ENCODE measurements at regions not wholly inside any gene's neighbourhood (a gene's known extent, or its start where the extent isn't known, plus 50 kb on each side); places are given as distances from the start of the nearest gene placed in this dataset.

- Histone ChIP-seq H3K4me3 (ENCODE audit: low read depth in 2 of 2, low read length in 2 of 2) (peak overlapping the region in 1 of 2 experiments; percentile 1; a peak in 1 of 4 replicates), H3K4me1 (ENCODE audit: control insufficient read depth, insufficient read depth, low read length) (peaks cover 6% of the 10 kb centered on the region; the same call in 1 of the 2 replicates), H3K27ac (ENCODE audit: low read length) (no peak overlapping the region), H3K27me3 (ENCODE audit: control insufficient read depth, insufficient read depth, low read length) (peaks cover 35% of the 10 kb centered on the region), H3K36me3 (ENCODE audit: control insufficient read depth, insufficient read depth, low read length) (no peaks in the 10 kb centered on the region), H3K9me3 (ENCODE audit: control insufficient read depth, insufficient read depth, low read depth, low read length) (no peaks in the 10 kb centered on the region)
- intact Hi-C loops (cut with micrococcal nuclease; ENCODE audit: unreplicated experiment): no loop called here
- in situ Hi-C loops (cut with HindIII; ENCODE audit: low pct_unique_long_range_greater_than_20kb, low sequenced_read_pairs): no loop called here
- TF ChIP-seq CTCF (IDR thresholded peaks at IDR 0.05): no peak
- TF ChIP-seq POLR2AphosphoS5 (IDR thresholded peaks at IDR 0.05; ENCODE audit: low read depth, low read length): no peak
- TF ChIP-seq SIN3A (IDR thresholded peaks at IDR 0.05; ENCODE audit: borderline replicate concordance, insufficient read depth, low read depth, low read length): no peak
- TF ChIP-seq TCF7L2 (IDR thresholded peaks at IDR 0.05; ENCODE audit: low read depth, low read length): no peak
- no peak for TF ChIP-seq REST (IDR thresholded peaks at IDR 0.05; ENCODE audit: insufficient read depth in 1 of 2, low read depth in 2 of 2, low read length in 1 of 2)
- DNase-seq (ENCODE audit: low read depth, low spot score) (no peak), ATAC-seq (peak; percentile 54; the same call in 1 of the 2 replicates)
- BruUV-seq (replicated peaks): no TSS peak
- CTCF ChIA-PET: interaction anchor here (0.6 to 0.7 kb wide), 2 partner anchors 21 to 118 kb away, joined by 3 to 4 read pairs; no protein-coding TSS in a partner anchor
- POLR2A ChIA-PET: interaction anchor here (0.5 kb wide), 1 partner anchor 537 kb away, joined by 19 read pairs; no protein-coding TSS in a partner anchor
Observed at GRCh38 chr9:33628865-33629410, 104.9 kb downstream of the ANKRD18B start.

- POLR2A ChIA-PET: no interaction called here
- Histone ChIP-seq H3K4me3 (ENCODE audit: low read depth in 2 of 2, low read length in 2 of 2) (no peak overlapping the region), H3K27me3 (ENCODE audit: control insufficient read depth, insufficient read depth, low read length) (peaks cover 62% of the 10 kb centered on the region), H3K9me3 (ENCODE audit: control insufficient read depth, insufficient read depth, low read depth, low read length) (no peaks in the 10 kb centered on the region), H3K27ac (ENCODE audit: low read length) (no peak overlapping the region), H3K4me1 (ENCODE audit: control insufficient read depth, insufficient read depth, low read length) (peaks cover 6% of the 10 kb centered on the region; the same call in 1 of the 2 replicates), H3K36me3 (ENCODE audit: control insufficient read depth, insufficient read depth, low read length) (no peaks in the 10 kb centered on the region)
- in situ Hi-C loops (cut with HindIII; ENCODE audit: low pct_unique_long_range_greater_than_20kb, low sequenced_read_pairs) (no loop called here), intact Hi-C loops (cut with micrococcal nuclease; ENCODE audit: unreplicated experiment) (no loop called here)
- DNase-seq (ENCODE audit: low read depth, low spot score): no peak
- no TSS peak for BruUV-seq (replicated peaks)
- no peak for TF ChIP-seq CTCF (IDR thresholded peaks at IDR 0.05)
- TF ChIP-seq SIN3A (IDR thresholded peaks at IDR 0.05; ENCODE audit: borderline replicate concordance, insufficient read depth, low read depth, low read length): no peak
- TF ChIP-seq TCF7L2 (IDR thresholded peaks at IDR 0.05; ENCODE audit: low read depth, low read length): no peak
- no peak for TF ChIP-seq REST (IDR thresholded peaks at IDR 0.05; ENCODE audit: insufficient read depth in 1 of 2, low read depth in 2 of 2, low read length in 1 of 2)
- no peak for TF ChIP-seq POLR2AphosphoS5 (IDR thresholded peaks at IDR 0.05; ENCODE audit: low read depth, low read length)
- CTCF ChIA-PET: no interaction called here
- ATAC-seq: no peak
Observed at GRCh38 chr9:33633636-33634035, 109.6 kb downstream of the ANKRD18B start.

Measured in Panc1 (cell line).